ENCODE measurements at regions not wholly inside any gene's neighbourhood (a gene's known extent, or its start where the extent isn't known, plus 50 kb on each side); places are given as distances from the start of the nearest gene placed in this dataset.

- no peak for TF ChIP-seq CTCF (IDR thresholded peaks at IDR 0.05)
- TF ChIP-seq EP300 (IDR thresholded peaks at IDR 0.05): no peak
Measured at GRCh38 chr2:196415384-196415783, 224.1 kb upstream of the CCDC150 start.

Measured in ovary (tissue), 3 donors.